HG03432 (cell line): ENCODE measurements at regions not wholly inside any gene's neighbourhood (a gene's known extent, or its start where the extent isn't known, plus 50 kb on each side); places are given as distances from the start of the nearest gene placed in this dataset.
"Not testable (repeated sequence)": the region's sequence is repeated elsewhere in the genome, so short reads cannot be mapped to it uniquely, and the experiment has no call there.

ENCODE experiments used
- ATAC-seq: cut with Tn5 transposase; IDR thresholded peaks from one replicate; pipeline ENCODE4 v1.9.1; 2021; ENCODE audit warnings: mild to moderate bottlenecking, moderate library complexity; ENCODE audit not compliant: unreplicated experiment

- ATAC-seq = no peak
These were observed 188.8 kb upstream of the ST8SIA4 start for GRCh38 chr5:101091902-101092301.

DNA sequence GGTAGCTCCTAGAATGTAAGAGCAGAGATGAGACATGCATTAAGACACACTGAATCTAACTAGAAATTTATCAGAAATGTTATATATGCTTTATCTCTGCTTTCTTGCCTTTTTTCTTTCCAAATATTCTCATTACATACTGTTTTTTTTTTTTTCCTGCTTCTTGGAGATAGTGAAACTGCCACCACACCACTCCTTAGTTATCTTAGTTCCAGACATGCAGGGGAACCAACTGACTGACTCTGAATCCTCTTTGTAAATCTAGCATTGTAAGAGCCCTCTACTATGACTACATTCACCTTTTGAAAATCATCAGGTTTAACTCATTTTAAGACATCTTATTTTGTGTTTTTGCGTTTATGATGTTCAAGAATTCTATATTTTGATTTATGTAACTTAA lies 181.3 kb upstream of the ST8SIA4 start:
- ATAC-seq = no peak

DNA sequence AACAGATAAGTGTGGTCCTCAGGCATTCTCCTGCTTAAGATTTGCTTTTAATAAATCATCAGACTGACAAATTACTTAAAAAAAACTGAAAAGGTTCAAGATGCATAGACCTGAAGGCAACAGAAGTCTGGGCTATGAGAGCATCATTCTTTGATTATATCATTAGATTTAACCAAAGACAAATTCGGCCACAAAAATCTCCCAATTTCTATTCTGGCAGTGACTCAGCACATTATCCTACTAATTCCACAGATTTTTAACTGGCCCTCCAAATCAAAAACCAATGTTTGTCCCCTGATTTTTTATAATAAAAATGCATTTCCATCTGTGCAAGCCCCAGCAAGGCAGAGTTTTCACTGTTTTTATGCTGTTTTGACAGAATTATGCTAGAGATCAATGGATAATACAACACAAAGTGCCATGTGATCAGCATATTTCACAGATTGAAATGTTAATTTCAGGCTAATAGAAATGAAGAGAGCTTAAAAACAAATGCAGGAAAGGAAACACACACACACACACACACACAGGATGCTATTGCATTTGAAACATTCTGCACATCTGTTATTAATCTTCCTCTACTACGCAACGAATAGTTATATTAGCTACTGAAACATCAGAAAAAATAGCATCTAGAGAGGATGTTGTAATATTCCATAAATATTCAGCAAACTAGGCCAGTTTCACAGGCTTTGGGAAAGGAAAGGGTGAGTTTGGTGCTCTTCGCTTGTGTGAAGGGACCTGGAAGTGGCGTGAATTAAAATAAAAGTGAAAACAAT lies 177.6 kb upstream of the ST8SIA4 start:
- ATAC-seq = no peak

- no peak for ATAC-seq
These were observed 165.2 kb upstream of the ST8SIA4 start for GRCh38 chr5:101068298-101068697.

DNA sequence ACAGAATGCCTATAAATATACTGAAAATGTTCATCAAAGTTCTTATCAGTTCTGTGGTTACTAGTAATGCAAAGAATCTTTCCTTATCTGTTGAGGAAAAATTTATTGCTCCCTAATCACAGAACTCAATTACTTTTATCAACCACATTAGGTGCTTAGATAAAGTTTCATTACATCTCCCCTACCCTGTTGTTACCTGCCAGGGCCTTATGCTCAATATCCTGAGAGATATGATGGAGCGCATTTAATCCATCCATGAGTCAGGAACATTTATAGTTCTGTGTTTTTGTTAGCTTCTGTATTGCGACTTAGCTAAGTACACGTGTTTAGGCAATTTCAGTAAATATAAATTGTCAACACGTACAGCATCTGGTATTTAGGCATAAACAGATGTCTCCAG lies 164.3 kb upstream of the ST8SIA4 start:
- no peak for ATAC-seq

GRCh38 chr5:101062902-101063301 lies 159.8 kb upstream of the ST8SIA4 start:
- no peak for ATAC-seq

- peak; percentile 78 for ATAC-seq
These were observed 144.1 kb upstream of the ST8SIA4 start for GRCh38 chr5:101047181-101047580.

GRCh38 chr5:101045689-101046088 lies 142.6 kb upstream of the ST8SIA4 start:
- no peak for ATAC-seq

DNA sequence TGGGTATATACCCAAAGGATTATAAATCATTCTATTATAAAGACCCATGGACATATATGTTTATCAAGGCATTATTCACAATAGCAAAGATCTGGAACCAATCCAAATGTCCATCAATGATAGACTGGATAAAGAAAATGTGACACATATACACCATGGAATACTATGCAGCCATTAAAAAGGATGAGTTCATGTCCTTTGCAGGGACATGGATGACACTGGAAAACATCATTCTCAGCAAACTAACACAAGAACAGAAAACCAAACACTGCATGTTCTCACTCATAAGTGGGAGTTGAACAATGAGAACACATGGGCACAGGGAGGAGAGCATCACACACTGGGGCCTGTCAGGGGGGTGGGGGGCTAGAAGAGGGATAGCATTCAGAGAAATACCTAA lies 136.9 kb upstream of the ST8SIA4 start:
- not testable (repeated sequence) for ATAC-seq

DNA sequence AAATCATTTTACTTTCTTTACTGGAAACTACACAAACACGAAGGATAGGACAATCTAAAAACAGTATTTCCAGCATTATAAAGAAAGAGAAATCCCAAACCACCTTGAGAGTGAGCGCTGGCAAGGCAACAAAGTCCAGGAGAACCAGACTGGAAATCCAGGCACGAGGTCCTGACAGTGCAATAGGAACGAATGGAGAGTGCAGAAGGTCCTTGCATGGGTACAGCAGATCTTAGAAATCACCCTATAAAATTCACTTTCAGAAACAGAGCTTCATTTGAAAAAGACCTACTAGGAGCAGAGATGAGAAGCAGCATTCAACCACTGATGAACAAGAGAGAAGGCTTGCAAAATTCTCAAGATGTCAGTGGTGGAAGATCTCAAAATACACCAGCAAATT lies 133.7 kb upstream of the ST8SIA4 start:
- ATAC-seq = no peak

DNA sequence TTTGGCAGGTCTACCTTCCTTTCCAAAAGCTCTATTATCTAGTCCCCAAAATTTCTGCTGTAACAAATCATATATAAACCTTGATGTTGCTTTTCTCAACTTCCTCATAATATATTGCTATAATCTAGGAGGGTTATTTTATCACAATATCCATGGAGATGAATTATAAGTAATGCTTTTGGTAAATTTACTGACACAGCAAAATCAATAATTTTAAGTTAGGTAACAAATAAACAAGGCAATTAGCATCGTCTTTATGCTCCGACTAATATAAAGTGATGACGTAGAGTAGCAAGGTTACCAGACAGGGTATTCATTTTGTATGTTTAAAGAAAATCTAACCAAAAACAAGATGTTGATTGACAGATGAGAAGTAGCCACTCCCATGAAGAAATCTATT lies 132.3 kb upstream of the ST8SIA4 start:
- ATAC-seq = no peak

DNA sequence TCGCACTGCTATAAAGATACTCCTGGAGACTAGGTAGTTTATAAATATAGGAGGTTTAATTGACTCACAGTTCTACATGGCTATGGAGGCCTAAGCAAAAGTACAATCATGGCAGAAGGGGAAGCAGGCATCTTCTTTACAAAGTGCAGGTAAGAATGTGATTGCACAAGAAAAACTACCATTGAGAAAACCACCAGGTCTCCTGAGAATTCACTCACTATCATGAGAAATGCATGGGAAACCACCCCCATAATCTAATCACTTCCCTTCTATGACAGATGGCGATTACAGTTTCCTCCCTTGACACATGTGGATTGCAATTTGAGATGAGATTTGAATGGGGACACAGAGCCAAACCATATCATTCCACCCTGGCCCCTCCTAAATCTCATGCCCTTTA lies 121.2 kb upstream of the ST8SIA4 start:
- peak; percentile 79 for ATAC-seq

- no peak for ATAC-seq
These were observed 115.2 kb upstream of the ST8SIA4 start for GRCh38 chr5:101018299-101018698.

- ATAC-seq = no peak
These were observed 109.8 kb upstream of the ST8SIA4 start for GRCh38 chr5:101012880-101013279.

GRCh38 chr5:101009758-101010519 lies 106.9 kb upstream of the ST8SIA4 start:
- peak; percentile 88 for ATAC-seq

GRCh38 chr5:100992354-100992753 lies 89.3 kb upstream of the ST8SIA4 start:
- no peak for ATAC-seq

DNA sequence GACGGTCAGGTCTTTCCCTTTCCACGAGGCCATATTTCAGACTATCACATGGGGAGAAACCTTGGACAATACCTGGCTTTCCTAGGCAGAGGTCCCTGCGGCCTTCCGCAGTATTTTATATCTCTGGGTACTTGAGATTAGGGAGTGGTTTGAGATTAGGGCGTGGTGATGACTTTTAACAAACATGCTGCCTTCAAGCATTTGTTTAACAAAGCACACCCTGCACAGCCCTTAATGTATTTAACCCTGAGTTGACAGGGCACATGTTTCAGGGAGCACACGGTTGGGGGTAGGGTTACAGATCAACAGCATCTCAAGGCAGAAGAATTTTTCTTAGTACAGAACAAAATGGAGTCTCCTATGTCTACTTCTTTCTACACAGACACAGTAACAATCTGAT lies 80.5 kb upstream of the ST8SIA4 start:
- ATAC-seq = not testable (repeated sequence)

- ATAC-seq = no peak
These were observed 71.0 kb upstream of the ST8SIA4 start for GRCh38 chr5:100974082-100974481.

- no peak for ATAC-seq
These were observed 67.7 kb upstream of the ST8SIA4 start for GRCh38 chr5:100970646-100971255.

DNA sequence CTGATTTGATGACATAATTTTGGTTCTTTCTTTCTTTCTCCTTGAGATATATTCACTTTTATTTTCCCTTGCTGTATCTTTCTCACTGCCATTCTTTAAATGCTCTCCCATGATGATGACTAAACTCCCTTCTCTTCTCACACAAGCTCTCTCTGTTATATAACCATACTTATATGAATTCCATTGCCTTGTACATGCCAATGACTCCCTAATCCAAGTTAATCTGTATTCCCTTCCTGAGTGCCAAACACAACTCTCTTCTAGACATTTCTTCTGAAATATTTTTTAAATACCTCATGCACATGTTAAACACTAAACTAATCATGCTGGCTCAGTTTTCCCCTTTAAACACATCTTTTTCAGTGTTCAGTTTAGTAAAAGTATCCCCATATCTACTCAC lies 62.2 kb upstream of the ST8SIA4 start:
- no peak for ATAC-seq
